Activated T-cell treated with anti-CD3 and anti-CD28 coated beads, Interleukin-2, amount 50 U/mL, for 4 hours (primary cell): ENCODE measurements at regions not wholly inside any gene's neighbourhood (a gene's known extent, or its start where the extent isn't known, plus 50 kb on each side); places are given as distances from the start of the nearest gene placed in this dataset.

Experiments used
- ATAC-seq, 2 donors: fragments of 200-7000 bp; cut with Tn5 transposase; one replicate each; pipeline ENCODE4 v1.10.0; 2021
- DNase-seq: peaks from one replicate; pipeline ENCODE4 v3.0.0-alpha.2; 2020
- H3K27me3 Mint-ChIP-seq: one replicate; pipeline ENCODE4 v1.8.0; 2021; ENCODE audit warnings: low read depth, mixed read lengths
- H3K36me3 Mint-ChIP-seq: one replicate; pipeline ENCODE4 v1.8.0; 2022; ENCODE audit warnings: mixed read lengths; ENCODE audit not compliant: insufficient read depth
- H3K4me1 Mint-ChIP-seq: one replicate; pipeline ENCODE4 v1.8.0; 2021; ENCODE audit warnings: low read depth, mixed read lengths
- H3K4me3 Mint-ChIP-seq: one replicate; pipeline ENCODE4 v1.8.0; 2021; ENCODE audit warnings: mild to moderate bottlenecking, moderate library complexity, mixed read lengths
- H3K9me3 Mint-ChIP-seq: one replicate; pipeline ENCODE4 v1.8.0; 2021; ENCODE audit warnings: mixed read lengths

GRCh38 chr9:117775591-117775990 is 71.4 kb downstream of the TLR4 start:
- ATAC-seq (no peak), DNase-seq (no peak)
- Mint-ChIP-seq H3K36me3 (no peaks in the 10 kb centered on the region), H3K9me3 (no peaks in the 10 kb centered on the region), H3K4me1 (peaks cover 4% of the 10 kb centered on the region), H3K4me3 (no peak overlapping the region), H3K27me3 (peaks cover 17% of the 10 kb centered on the region)

GRCh38 chr9:117777823-117778222 is 73.6 kb downstream of the TLR4 start:
- no peak for DNase-seq
- Mint-ChIP-seq H3K4me3 (no peak overlapping the region), H3K36me3 (no peaks in the 10 kb centered on the region), H3K9me3 (no peaks in the 10 kb centered on the region), H3K27me3 (peaks cover 14% of the 10 kb centered on the region), H3K4me1 (peaks cover 4% of the 10 kb centered on the region)
- no peak for ATAC-seq

GRCh38 chr9:117779760-117780159 is 75.6 kb downstream of the TLR4 start:
- no peaks in the 10 kb centered on the region for H3K36me3 Mint-ChIP-seq
- H3K9me3 Mint-ChIP-seq, result no peaks in the 10 kb centered on the region
- peaks cover 3% of the 10 kb centered on the region for H3K27me3 Mint-ChIP-seq
- peaks cover 4% of the 10 kb centered on the region for H3K4me1 Mint-ChIP-seq
- H3K4me3 Mint-ChIP-seq, result no peak overlapping the region
- ATAC-seq (no peak), DNase-seq (no peak)

- H3K9me3 Mint-ChIP-seq, result no peaks in the 10 kb centered on the region
- DNase-seq (peak; percentile 37), ATAC-seq (peak; percentile 78 to 79)
- no peaks in the 10 kb centered on the region for H3K36me3 Mint-ChIP-seq
- H3K27me3 Mint-ChIP-seq, result no peaks in the 10 kb centered on the region
- no peak overlapping the region for H3K4me3 Mint-ChIP-seq
- H3K4me1 Mint-ChIP-seq, result peaks cover 4% of the 10 kb centered on the region
Observed at GRCh38 chr9:117782931-117783788, 79.0 kb downstream of the TLR4 start.

GRCh38 chr9:117783828-117784227 is 79.6 kb downstream of the TLR4 start:
- Mint-ChIP-seq H3K4me1 (peaks cover 4% of the 10 kb centered on the region), H3K36me3 (no peaks in the 10 kb centered on the region), H3K4me3 (no peak overlapping the region), H3K27me3 (no peaks in the 10 kb centered on the region), H3K9me3 (no peaks in the 10 kb centered on the region)
- peak; percentile 4 for DNase-seq
- ATAC-seq, result peak in 1 of 2 donors; percentile 30

DNA sequence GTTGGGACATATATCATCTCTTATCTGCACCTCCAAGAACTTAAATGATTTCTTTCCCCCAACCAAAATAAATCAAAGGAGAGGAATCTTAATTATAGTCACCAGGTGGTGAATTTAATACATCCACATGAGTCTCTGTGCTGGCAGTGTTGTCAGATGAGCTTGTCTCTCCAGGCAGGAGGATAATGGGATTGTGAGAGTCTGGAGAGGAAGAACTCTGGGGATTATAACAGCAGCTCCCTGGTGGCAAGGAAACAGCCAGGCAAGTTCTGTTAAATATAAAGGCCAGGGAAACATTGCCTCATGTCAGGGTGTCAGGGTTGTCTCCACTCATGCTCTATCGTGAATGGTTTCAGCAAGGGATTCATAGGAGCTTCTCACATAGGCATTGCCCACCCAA is 80.8 kb downstream of the TLR4 start:
- no peak overlapping the region for H3K4me3 Mint-ChIP-seq
- no peaks in the 10 kb centered on the region for H3K36me3 Mint-ChIP-seq
- H3K9me3 Mint-ChIP-seq, result no peaks in the 10 kb centered on the region
- DNase-seq (no peak), ATAC-seq (no peak)
- H3K27me3 Mint-ChIP-seq, result no peaks in the 10 kb centered on the region
- no peaks in the 10 kb centered on the region for H3K4me1 Mint-ChIP-seq

GRCh38 chr9:117787746-117788145 is 83.5 kb downstream of the TLR4 start:
- DNase-seq (no peak), ATAC-seq (no peak)
- H3K4me1 Mint-ChIP-seq, result no peaks in the 10 kb centered on the region
- H3K27me3 Mint-ChIP-seq, result no peaks in the 10 kb centered on the region
- peaks cover 6% of the 10 kb centered on the region for H3K9me3 Mint-ChIP-seq
- peaks cover 2% of the 10 kb centered on the region for H3K36me3 Mint-ChIP-seq
- H3K4me3 Mint-ChIP-seq, result no peak overlapping the region

GRCh38 chr9:117795271-117795670 is 91.1 kb downstream of the TLR4 start:
- peaks cover 12% of the 10 kb centered on the region for H3K27me3 Mint-ChIP-seq
- ATAC-seq (no peak), DNase-seq (no peak)
- H3K4me1 Mint-ChIP-seq, result no peaks in the 10 kb centered on the region
- H3K9me3 Mint-ChIP-seq, result peaks cover 6% of the 10 kb centered on the region
- H3K36me3 Mint-ChIP-seq, result peaks cover 2% of the 10 kb centered on the region
- H3K4me3 Mint-ChIP-seq, result no peak overlapping the region

- H3K27me3 Mint-ChIP-seq, result peaks cover 14% of the 10 kb centered on the region
Observed at GRCh38 chr9:117796681-117797080, 92.5 kb downstream of the TLR4 start.

DNA sequence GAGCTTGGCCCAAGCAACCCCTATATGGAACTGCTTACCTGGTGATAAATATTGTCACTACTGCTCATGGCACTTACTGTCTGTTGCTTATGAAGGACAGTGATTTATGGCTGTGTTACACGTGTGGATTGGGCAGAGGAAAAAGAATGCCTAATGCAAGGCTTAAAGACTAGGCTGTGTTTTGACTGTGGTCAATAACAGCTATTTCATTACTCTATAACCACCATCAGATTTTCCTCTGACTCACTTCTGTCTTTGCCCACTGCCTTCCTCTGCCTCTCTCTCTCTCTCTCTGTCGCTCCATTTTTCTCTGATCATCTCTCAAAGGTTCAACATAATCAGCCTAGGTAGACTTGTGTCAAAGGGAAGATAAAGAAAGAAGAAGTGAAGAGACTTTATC is 96.2 kb downstream of the TLR4 start:
- H3K9me3 Mint-ChIP-seq, result no peaks in the 10 kb centered on the region
- no peaks in the 10 kb centered on the region for H3K36me3 Mint-ChIP-seq
- H3K27me3 Mint-ChIP-seq, result peaks cover 14% of the 10 kb centered on the region
- no peaks in the 10 kb centered on the region for H3K4me1 Mint-ChIP-seq
- ATAC-seq (no peak), DNase-seq (no peak)
- H3K4me3 Mint-ChIP-seq, result no peak overlapping the region

More at GRCh38 chr9:117796681-117797080, 92.5 kb downstream of the TLR4 start:
- no peaks in the 10 kb centered on the region for H3K4me1 Mint-ChIP-seq
- no peaks in the 10 kb centered on the region for H3K36me3 Mint-ChIP-seq
- no peak overlapping the region for H3K4me3 Mint-ChIP-seq
- no peak for DNase-seq
- no peak for ATAC-seq
- peaks cover 3% of the 10 kb centered on the region for H3K9me3 Mint-ChIP-seq

DNA sequence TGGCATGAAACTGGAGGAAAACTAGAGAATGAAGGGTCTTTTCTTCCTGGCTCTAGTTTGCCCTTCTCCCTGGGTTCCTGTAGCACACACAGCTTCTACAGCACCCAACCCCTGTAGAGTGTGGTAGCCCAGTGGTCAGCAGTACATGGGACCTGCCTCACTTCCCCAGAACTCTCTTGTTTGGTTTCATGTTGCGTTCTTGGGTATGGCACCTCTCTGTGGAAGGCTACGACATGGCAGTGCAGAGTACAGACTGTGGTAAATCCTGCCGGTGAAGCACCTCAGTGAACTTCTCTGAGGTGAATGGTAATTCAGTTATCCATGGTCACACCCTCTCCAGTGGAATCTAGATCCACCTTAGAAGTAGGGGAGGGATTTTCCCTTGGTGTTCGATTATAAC is 105.5 kb downstream of the TLR4 start:
- no peak for ATAC-seq
- peaks cover 2% of the 10 kb centered on the region for H3K4me1 Mint-ChIP-seq
- H3K9me3 Mint-ChIP-seq, result no peaks in the 10 kb centered on the region
- H3K27me3 Mint-ChIP-seq, result peaks cover 28% of the 10 kb centered on the region
- H3K4me3 Mint-ChIP-seq, result no peak overlapping the region
- no peak for DNase-seq
- H3K36me3 Mint-ChIP-seq, result no peaks in the 10 kb centered on the region

GRCh38 chr9:117815315-117815714 is 111.1 kb downstream of the TLR4 start:
- Mint-ChIP-seq H3K4me1 (peaks cover 8% of the 10 kb centered on the region), H3K4me3 (no peak overlapping the region), H3K36me3 (no peaks in the 10 kb centered on the region), H3K27me3 (peaks cover 6% of the 10 kb centered on the region), H3K9me3 (no peaks in the 10 kb centered on the region)
- DNase-seq (no peak), ATAC-seq (no peak)

GRCh38 chr9:117815948-117816347 is 111.7 kb downstream of the TLR4 start:
- Mint-ChIP-seq H3K9me3 (no peaks in the 10 kb centered on the region), H3K36me3 (no peaks in the 10 kb centered on the region), H3K4me3 (no peak overlapping the region), H3K27me3 (peaks cover 5% of the 10 kb centered on the region), H3K4me1 (peaks cover 8% of the 10 kb centered on the region)
- ATAC-seq (no peak), DNase-seq (no peak)

GRCh38 chr9:117821954-117822353 is 117.8 kb downstream of the TLR4 start:
- peaks cover 22% of the 10 kb centered on the region for H3K27me3 Mint-ChIP-seq
- ATAC-seq (no peak), DNase-seq (no peak)
- no peaks in the 10 kb centered on the region for H3K36me3 Mint-ChIP-seq
- no peaks in the 10 kb centered on the region for H3K9me3 Mint-ChIP-seq
- peaks cover 29% of the 10 kb centered on the region for H3K4me1 Mint-ChIP-seq
- no peak overlapping the region for H3K4me3 Mint-ChIP-seq

GRCh38 chr9:117823576-117823975 is 119.4 kb downstream of the TLR4 start:
- Mint-ChIP-seq H3K4me1 (peaks cover 37% of the 10 kb centered on the region), H3K9me3 (no peaks in the 10 kb centered on the region), H3K27me3 (peaks cover 22% of the 10 kb centered on the region), H3K4me3 (no peak overlapping the region), H3K36me3 (no peaks in the 10 kb centered on the region)
- no peak for ATAC-seq
- no peak for DNase-seq
